ENCODE measurements at regions not wholly inside any gene's neighbourhood (a gene's known extent, or its start where the extent isn't known, plus 50 kb on each side); places are given as distances from the start of the nearest gene placed in this dataset.

- H3K4me3 ChIP-seq (ENCODE audit: low read depth, low read length), result no peak overlapping the region
- no peak for DNase-seq (ENCODE audit: low read depth)
- TF ChIP-seq CTCF (IDR thresholded peaks at IDR 0.05; ENCODE audit: low read depth, low read length, missing control alignments), result no peak
Measured at GRCh38 chr3:186411994-186412393, 50.0 kb upstream of the DGKG start.
